ENCODE measurements at regions not wholly inside any gene's neighbourhood (a gene's known extent, or its start where the extent isn't known, plus 50 kb on each side); places are given as distances from the start of the nearest gene placed in this dataset.

DNA sequence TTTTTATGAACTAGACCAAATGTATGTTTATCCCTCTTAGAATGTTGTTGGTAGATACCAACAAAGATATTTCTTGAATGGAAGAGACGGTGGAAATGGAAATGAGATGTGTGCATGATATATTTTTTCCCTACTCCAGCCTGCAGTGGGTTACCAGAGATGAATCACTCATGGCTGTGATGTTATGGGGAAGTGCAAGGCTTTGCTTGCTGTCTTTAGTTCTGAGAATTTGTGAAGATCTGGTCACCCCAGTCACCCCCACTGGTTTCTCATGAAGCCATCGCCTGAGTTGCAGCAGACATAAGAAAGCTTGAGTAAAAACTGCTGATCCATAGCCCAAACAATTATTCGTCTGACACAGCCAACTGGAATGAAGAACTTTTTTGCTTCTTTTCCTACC, 78.1 kb upstream of the EOMES start:
- Histone ChIP-seq H3K9me3 (ENCODE audit: insufficient read depth, low read length, severe bottlenecking) (no peaks in the 10 kb centered on the region), H3K27me3 (ENCODE audit: insufficient read depth, low read length, poor library complexity) (no peaks in the 10 kb centered on the region), H3K36me3 (ENCODE audit: insufficient read depth, low read length) (no peaks in the 10 kb centered on the region), H2AFZ (ENCODE audit: low read depth, low read length) (no peak overlapping the region), H3K9ac (ENCODE audit: low read depth, low read length) (no peak overlapping the region), H3K27ac (ENCODE audit: low read length) (no peak overlapping the region), H3K4me3 (ENCODE audit: low read depth in 1 of 2, low read length in 2 of 2) (no peak overlapping the region), H3K4me1 (ENCODE audit: insufficient read depth, low read length) (no peaks in the 10 kb centered on the region; the same call in 1 of the 2 replicates), H3K4me2 (ENCODE audit: insufficient read depth, low read length) (no peak overlapping the region), H4K20me1 (ENCODE audit: insufficient read depth, low read length) (no peaks in the 10 kb centered on the region), H3K79me2 (ENCODE audit: insufficient read depth, low read length) (no peaks in the 10 kb centered on the region)
- DNase-seq = no peak
- no peak for ATAC-seq (ENCODE audit: insufficient read depth, low read depth)
- TF ChIP-seq, protein P1, sequence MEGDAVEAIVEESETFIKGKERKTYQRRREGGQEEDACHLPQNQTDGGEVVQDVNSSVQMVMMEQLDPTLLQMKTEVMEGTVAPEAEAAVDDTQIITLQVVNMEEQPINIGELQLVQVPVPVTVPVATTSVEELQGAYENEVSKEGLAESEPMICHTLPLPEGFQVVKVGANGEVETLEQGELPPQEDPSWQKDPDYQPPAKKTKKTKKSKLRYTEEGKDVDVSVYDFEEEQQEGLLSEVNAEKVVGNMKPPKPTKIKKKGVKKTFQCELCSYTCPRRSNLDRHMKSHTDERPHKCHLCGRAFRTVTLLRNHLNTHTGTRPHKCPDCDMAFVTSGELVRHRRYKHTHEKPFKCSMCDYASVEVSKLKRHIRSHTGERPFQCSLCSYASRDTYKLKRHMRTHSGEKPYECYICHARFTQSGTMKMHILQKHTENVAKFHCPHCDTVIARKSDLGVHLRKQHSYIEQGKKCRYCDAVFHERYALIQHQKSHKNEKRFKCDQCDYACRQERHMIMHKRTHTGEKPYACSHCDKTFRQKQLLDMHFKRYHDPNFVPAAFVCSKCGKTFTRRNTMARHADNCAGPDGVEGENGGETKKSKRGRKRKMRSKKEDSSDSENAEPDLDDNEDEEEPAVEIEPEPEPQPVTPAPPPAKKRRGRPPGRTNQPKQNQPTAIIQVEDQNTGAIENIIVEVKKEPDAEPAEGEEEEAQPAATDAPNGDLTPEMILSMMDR (IDR thresholded peaks at IDR 0.05; ENCODE audit: borderline replicate concordance, extremely low read depth, low read length, poor library complexity, severe bottlenecking) = no peak
- TF ChIP-seq EZH2 (IDR thresholded peaks at IDR 0.05; ENCODE audit: borderline replicate concordance, low read depth, low read length, severe bottlenecking) = no peak

GRCh38 chr3:27802425-27802824, 80.3 kb upstream of the EOMES start:
- H3K79me2 ChIP-seq (ENCODE audit: insufficient read depth, low read length) = no peaks in the 10 kb centered on the region
- H3K27ac ChIP-seq (ENCODE audit: low read length) = no peak overlapping the region
- ATAC-seq (ENCODE audit: insufficient read depth, low read depth) = no peak
- H3K4me1 ChIP-seq (ENCODE audit: insufficient read depth, low read length) = no peaks in the 10 kb centered on the region; the same call in 1 of the 2 replicates
- DNase-seq = no peak
- 0 out of 2 replicates have a peak overlapping the region, but pooled peaks have one; percentile 41 for H2AFZ ChIP-seq (ENCODE audit: low read depth, low read length)
- H3K4me3 ChIP-seq (ENCODE audit: low read depth in 1 of 2, low read length in 2 of 2) = no peak overlapping the region
- H4K20me1 ChIP-seq (ENCODE audit: insufficient read depth, low read length) = no peaks in the 10 kb centered on the region
- no peak overlapping the region for H3K9ac ChIP-seq (ENCODE audit: low read depth, low read length)
- no peaks in the 10 kb centered on the region for H3K27me3 ChIP-seq (ENCODE audit: insufficient read depth, low read length, poor library complexity)
- H3K9me3 ChIP-seq (ENCODE audit: insufficient read depth, low read length, severe bottlenecking) = no peaks in the 10 kb centered on the region
- TF ChIP-seq EZH2 (IDR thresholded peaks at IDR 0.05; ENCODE audit: borderline replicate concordance, low read depth, low read length, severe bottlenecking) = no peak
- TF ChIP-seq, protein P1 (IDR thresholded peaks at IDR 0.05; ENCODE audit: borderline replicate concordance, extremely low read depth, low read length, poor library complexity, severe bottlenecking) = no peak
- H3K4me2 ChIP-seq (ENCODE audit: insufficient read depth, low read length) = no peak overlapping the region
- no peaks in the 10 kb centered on the region for H3K36me3 ChIP-seq (ENCODE audit: insufficient read depth, low read length)

DNA sequence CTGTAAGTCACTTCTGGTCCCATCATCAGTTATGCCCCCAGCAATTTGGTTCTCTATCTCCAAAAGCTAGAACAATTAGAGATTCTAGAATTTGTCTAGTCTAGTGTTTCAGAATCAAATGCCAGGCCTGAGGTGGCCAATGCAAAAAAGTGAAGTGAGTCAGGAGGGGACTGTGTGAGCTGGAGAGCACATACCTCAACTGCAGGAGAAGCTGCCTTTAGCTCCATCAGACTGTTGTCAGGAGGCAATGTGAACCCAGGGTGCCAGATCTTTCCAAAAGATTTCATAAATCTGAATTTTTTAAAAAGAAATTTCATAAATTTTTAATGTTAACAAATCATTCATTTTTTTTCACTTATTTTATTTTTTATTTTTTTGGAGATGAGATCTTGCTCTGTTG, 80.7 kb upstream of the EOMES start:
- 0 out of 2 replicates have a peak overlapping the region, but pooled peaks have one; percentile 41 for H2AFZ ChIP-seq (ENCODE audit: low read depth, low read length)
- no peak overlapping the region for H3K4me3 ChIP-seq (ENCODE audit: low read depth in 1 of 2, low read length in 2 of 2)
- no peaks in the 10 kb centered on the region for H3K9me3 ChIP-seq (ENCODE audit: insufficient read depth, low read length, severe bottlenecking)
- no peaks in the 10 kb centered on the region for H3K27me3 ChIP-seq (ENCODE audit: insufficient read depth, low read length, poor library complexity)
- no peaks in the 10 kb centered on the region for H3K36me3 ChIP-seq (ENCODE audit: insufficient read depth, low read length)
- no peak overlapping the region for H3K9ac ChIP-seq (ENCODE audit: low read depth, low read length)
- TF ChIP-seq, protein P1 (IDR thresholded peaks at IDR 0.05; ENCODE audit: borderline replicate concordance, extremely low read depth, low read length, poor library complexity, severe bottlenecking) = no peak
- no peak for TF ChIP-seq EZH2 (IDR thresholded peaks at IDR 0.05; ENCODE audit: borderline replicate concordance, low read depth, low read length, severe bottlenecking)
- no peak overlapping the region for H3K27ac ChIP-seq (ENCODE audit: low read length)
- ATAC-seq (ENCODE audit: insufficient read depth, low read depth) (no peak), DNase-seq (no peak)
- H3K4me1 ChIP-seq (ENCODE audit: insufficient read depth, low read length) = no peaks in the 10 kb centered on the region; the same call in 1 of the 2 replicates
- H3K4me2 ChIP-seq (ENCODE audit: insufficient read depth, low read length) = no peak overlapping the region
- H4K20me1 ChIP-seq (ENCODE audit: insufficient read depth, low read length) = no peaks in the 10 kb centered on the region
- no peaks in the 10 kb centered on the region for H3K79me2 ChIP-seq (ENCODE audit: insufficient read depth, low read length)

Measured in DND-41 (cell line).